Fibroblast of skin of abdomen (primary cell): ENCODE measurements at regions not wholly inside any gene's neighbourhood (a gene's known extent, or its start where the extent isn't known, plus 50 kb on each side); places are given as distances from the start of the nearest gene placed in this dataset.
"Not testable (repeated sequence)": the region's sequence is repeated elsewhere in the genome, so short reads cannot be mapped to it uniquely, and the experiment has no call there.

ENCODE experiments used
- DNase-seq: peaks from one replicate; pipeline ENCODE4 v3.0.0-alpha.2; 2013

- no peak for DNase-seq
Observed at GRCh38 chr4:123501733-123502132, 105.1 kb downstream of the SPRY1 start.

GRCh38 chr4:123503698-123504363 lies 107.2 kb downstream of the SPRY1 start:
- no peak for DNase-seq

- peak; percentile 60 for DNase-seq
Observed at GRCh38 chr4:123505095-123506010, 108.8 kb downstream of the SPRY1 start.

GRCh38 chr4:123506011-123506695 lies 109.6 kb downstream of the SPRY1 start:
- DNase-seq = no peak

- no peak for DNase-seq
Observed at GRCh38 chr4:123507376-123507775, 110.8 kb downstream of the SPRY1 start.

- no peak for DNase-seq
Observed at GRCh38 chr4:123510221-123510620, 113.6 kb downstream of the SPRY1 start.

- no peak for DNase-seq
Observed at GRCh38 chr4:123510659-123511058, 114.1 kb downstream of the SPRY1 start.

- DNase-seq = no peak
Observed at GRCh38 chr4:123516576-123516975, 120.0 kb downstream of the SPRY1 start.

- peak; percentile 20 for DNase-seq
Observed at GRCh38 chr4:123517176-123517575, 120.6 kb downstream of the SPRY1 start.

- DNase-seq = peak; percentile 36
Observed at GRCh38 chr4:123517971-123518370, 121.4 kb downstream of the SPRY1 start.

- DNase-seq = no peak
Observed at GRCh38 chr4:123520325-123520724, 123.7 kb downstream of the SPRY1 start.

- DNase-seq = no peak
Observed at GRCh38 chr4:123522081-123522480, 125.5 kb downstream of the SPRY1 start.

- no peak for DNase-seq
Observed at GRCh38 chr4:123522646-123523045, 126.1 kb downstream of the SPRY1 start.

GRCh38 chr4:123524958-123525628 lies 128.5 kb downstream of the SPRY1 start:
- no peak for DNase-seq

- no peak for DNase-seq
Observed at GRCh38 chr4:123526511-123526910, 129.9 kb downstream of the SPRY1 start.

GRCh38 chr4:123528501-123529277 lies 132.1 kb downstream of the SPRY1 start:
- DNase-seq = no peak

GRCh38 chr4:123529278-123529568 lies 132.6 kb downstream of the SPRY1 start:
- no peak for DNase-seq

GRCh38 chr4:123530357-123530756 lies 133.8 kb downstream of the SPRY1 start:
- no peak for DNase-seq

GRCh38 chr4:123535037-123535748 lies 138.6 kb downstream of the SPRY1 start:
- no peak for DNase-seq

- DNase-seq = no peak
Observed at GRCh38 chr4:123536225-123536624, 139.6 kb downstream of the SPRY1 start.

GRCh38 chr4:123537906-123538402 lies 141.4 kb downstream of the SPRY1 start:
- DNase-seq = not testable (repeated sequence)
